Osteoblast (primary cell): ENCODE measurements at regions not wholly inside any gene's neighbourhood (a gene's known extent, or its start where the extent isn't known, plus 50 kb on each side); places are given as distances from the start of the nearest gene placed in this dataset.

Source experiments
- DNase-seq: peaks from one replicate; pipeline ENCODE4 v3.0.0; 2011; ENCODE audit warnings: low spot score, mixed read lengths; ENCODE audit not compliant: insufficient read length; ENCODE audit errors: missing footprints
- H2AFZ ChIP-seq: 2 replicates; pipeline ENCODE4 v1.6.0; 2011; ENCODE audit warnings: mild to moderate bottlenecking, low read length
- H3K27ac ChIP-seq: 2 replicates; pipeline ENCODE4 v1.5.1; 2011; ENCODE audit warnings: mild to moderate bottlenecking, low read depth, low read length, moderate library complexity
- H3K27me3 ChIP-seq: 2 replicates; pipeline ENCODE4 v1.6.0; 2012; ENCODE audit warnings: mild to moderate bottlenecking, control low read depth, inconsistent platforms, low read length, moderate library complexity; ENCODE audit not compliant: insufficient read depth
- H3K36me3 ChIP-seq: 2 replicates; pipeline ENCODE4 v1.5.1; 2011; ENCODE audit warnings: mild to moderate bottlenecking, low read length, control low read depth, moderate library complexity; ENCODE audit not compliant: insufficient read depth
- H3K4me1 ChIP-seq: 2 replicates; pipeline ENCODE4 v1.5.1; 2011; ENCODE audit warnings: mild to moderate bottlenecking, low read length, control low read depth, moderate library complexity; ENCODE audit not compliant: insufficient read depth
- H3K4me2 ChIP-seq: 2 replicates; pipeline ENCODE4 v1.6.0; 2011; ENCODE audit warnings: mild to moderate bottlenecking, low read length; ENCODE audit not compliant: insufficient read depth
- H3K4me3 ChIP-seq: fragments of 200-600 bp; sonication (generic); 3 replicates; pipeline ENCODE4 v1.5.1; 2012; ENCODE audit warnings: mild to moderate bottlenecking, low read length, inconsistent platforms; ENCODE audit not compliant: insufficient read depth
- H3K79me2 ChIP-seq: 2 replicates; pipeline ENCODE4 v1.6.0; 2012; ENCODE audit warnings: mild to moderate bottlenecking, low read length, control low read depth, inconsistent platforms; ENCODE audit not compliant: insufficient read depth
- H3K9me3 ChIP-seq: 2 replicates; pipeline ENCODE4 v1.5.1; 2011; ENCODE audit warnings: low read depth, low read length, control low read depth
- H4K20me1 ChIP-seq: 2 replicates; pipeline ENCODE4 v1.6.0; 2012; ENCODE audit warnings: mild to moderate bottlenecking, low read length, control low read depth; ENCODE audit not compliant: insufficient read depth
- CTCF ChIP-seq: IDR thresholded peaks from 2 replicates; pipeline ENCODE4 v1.5.1; 2011; ENCODE audit warnings: mild to moderate bottlenecking, low read depth, low read length, moderate library complexity; ENCODE audit errors: extremely low read depth

GRCh38 chr5:106288979-106289378 lies 1381.8 kb downstream of the EFNA5 start:
- H3K4me2 ChIP-seq = no peak overlapping the region
- no peaks in the 10 kb centered on the region for H3K9me3 ChIP-seq
- H3K4me3 ChIP-seq = no peak overlapping the region
- H3K27me3 ChIP-seq = no peaks in the 10 kb centered on the region
- no peak for DNase-seq
- no peak for TF ChIP-seq CTCF
- H3K36me3 ChIP-seq = no peaks in the 10 kb centered on the region
- H3K4me1 ChIP-seq = peaks cover 21% of the 10 kb centered on the region
- no peaks in the 10 kb centered on the region for H4K20me1 ChIP-seq
- no peak overlapping the region for H2AFZ ChIP-seq
- H3K27ac ChIP-seq = no peak overlapping the region
- no peaks in the 10 kb centered on the region for H3K79me2 ChIP-seq

- DNase-seq = no peak
- no peak overlapping the region for H2AFZ ChIP-seq
- no peaks in the 10 kb centered on the region for H3K36me3 ChIP-seq
- no peak for TF ChIP-seq CTCF
- no peaks in the 10 kb centered on the region for H3K27me3 ChIP-seq
- no peak overlapping the region for H3K4me2 ChIP-seq
- H3K4me3 ChIP-seq = no peak overlapping the region
- H3K79me2 ChIP-seq = no peaks in the 10 kb centered on the region
- no peak overlapping the region for H3K27ac ChIP-seq
- no peaks in the 10 kb centered on the region for H3K9me3 ChIP-seq
- H4K20me1 ChIP-seq = no peaks in the 10 kb centered on the region
- H3K4me1 ChIP-seq = no peaks in the 10 kb centered on the region
Observed at GRCh38 chr5:106277540-106278096, 1393.1 kb downstream of the EFNA5 start.

- DNase-seq = no peak
- Histone ChIP-seq H3K27me3 (no peaks in the 10 kb centered on the region), H3K4me2 (no peak overlapping the region), H3K9me3 (no peaks in the 10 kb centered on the region), H3K4me1 (no peaks in the 10 kb centered on the region), H3K79me2 (no peaks in the 10 kb centered on the region), H3K36me3 (no peaks in the 10 kb centered on the region), H2AFZ (peak overlapping the region; percentile 51), H3K27ac (no peak overlapping the region), H4K20me1 (no peaks in the 10 kb centered on the region), H3K4me3 (no peak overlapping the region)
- peak; percentile 70 for TF ChIP-seq CTCF
Observed at GRCh38 chr5:106269252-106269843, 1401.4 kb downstream of the EFNA5 start.

- no peaks in the 10 kb centered on the region for H3K27me3 ChIP-seq
- H3K27ac ChIP-seq = no peak overlapping the region
- no peaks in the 10 kb centered on the region for H3K4me1 ChIP-seq
- no peaks in the 10 kb centered on the region for H3K36me3 ChIP-seq
- H2AFZ ChIP-seq = no peak overlapping the region
- H4K20me1 ChIP-seq = no peaks in the 10 kb centered on the region
- no peak overlapping the region for H3K4me2 ChIP-seq
- H3K9me3 ChIP-seq = no peaks in the 10 kb centered on the region
- H3K79me2 ChIP-seq = no peaks in the 10 kb centered on the region
- no peak for TF ChIP-seq CTCF
- DNase-seq = no peak
- no peak overlapping the region for H3K4me3 ChIP-seq
Observed at GRCh38 chr5:106267256-106267655, 1403.5 kb downstream of the EFNA5 start.
